CD4-positive, alpha-beta T cell treated with Interleukin-4 for 1 hour (primary cell): ENCODE measurements at regions not wholly inside any gene's neighbourhood (a gene's known extent, or its start where the extent isn't known, plus 50 kb on each side); places are given as distances from the start of the nearest gene placed in this dataset.
"Not testable (repeated sequence)": the region's sequence is repeated elsewhere in the genome, so short reads cannot be mapped to it uniquely, and the experiment has no call there.

Experiments
- DNase-seq, 2 donors: peaks; one replicate each; pipeline ENCODE4 v3.0.0-alpha.2; 2020 to 2022

- no peak for DNase-seq
Observed at GRCh38 chr7:114273218-114273617, 141.4 kb upstream of the FOXP2 start.

- DNase-seq, result no peak
Observed at GRCh38 chr7:114269714-114270113, 144.9 kb upstream of the FOXP2 start.

- not testable (repeated sequence) for DNase-seq
Observed at GRCh38 chr7:114267550-114267949, 147.1 kb upstream of the FOXP2 start.

GRCh38 chr7:114264023-114264422 is 150.6 kb upstream of the FOXP2 start:
- no peak for DNase-seq

GRCh38 chr7:114263219-114263618 is 151.4 kb upstream of the FOXP2 start:
- no peak for DNase-seq

GRCh38 chr7:114255404-114255841 is 159.2 kb upstream of the FOXP2 start:
- no peak for DNase-seq

GRCh38 chr7:114243646-114244045 is 171.0 kb upstream of the FOXP2 start:
- DNase-seq, result no peak

GRCh38 chr7:114242992-114243507 is 171.6 kb upstream of the FOXP2 start:
- no peak for DNase-seq

GRCh38 chr7:114229246-114229645 is 185.4 kb upstream of the FOXP2 start:
- no peak for DNase-seq

GRCh38 chr7:114225784-114226183 is 188.8 kb upstream of the FOXP2 start:
- no peak for DNase-seq

- DNase-seq, result no peak
Observed at GRCh38 chr7:114218283-114218682, 196.3 kb upstream of the FOXP2 start.

GRCh38 chr7:114217026-114217806 is 197.4 kb upstream of the FOXP2 start:
- DNase-seq, result no peak

- no peak for DNase-seq
Observed at GRCh38 chr7:114214466-114214865, 200.1 kb upstream of the FOXP2 start.

- DNase-seq, result no peak
Observed at GRCh38 chr7:114212721-114213429, 201.7 kb upstream of the FOXP2 start.

- no peak for DNase-seq
Observed at GRCh38 chr7:114209968-114210367, 204.6 kb upstream of the FOXP2 start.

GRCh38 chr7:114206688-114207087 is 207.9 kb upstream of the FOXP2 start:
- no peak for DNase-seq

GRCh38 chr7:114196517-114196916 is 218.1 kb upstream of the FOXP2 start:
- DNase-seq, result no peak

- DNase-seq, result no peak
Observed at GRCh38 chr7:114190387-114190786, 224.2 kb upstream of the FOXP2 start.

GRCh38 chr7:114183311-114184088 is 231.1 kb upstream of the FOXP2 start:
- no peak for DNase-seq

GRCh38 chr7:114182837-114183236 is 231.8 kb upstream of the FOXP2 start:
- DNase-seq, result no peak

- no peak for DNase-seq
Observed at GRCh38 chr7:114181280-114181679, 233.3 kb upstream of the FOXP2 start.

GRCh38 chr7:114180556-114181266 is 233.9 kb upstream of the FOXP2 start:
- no peak for DNase-seq

- DNase-seq, result no peak
Observed at GRCh38 chr7:114175125-114175524, 239.5 kb upstream of the FOXP2 start.
